NCI-H1436 treated with DMSO at 0.1 percent for 48 hours (cell line): ENCODE measurements at regions not wholly inside any gene's neighbourhood (a gene's known extent, or its start where the extent isn't known, plus 50 kb on each side); places are given as distances from the start of the nearest gene placed in this dataset.
"Not testable (repeated sequence)": the region's sequence is repeated elsewhere in the genome, so short reads cannot be mapped to it uniquely, and the experiment has no call there.

Source experiments
- DNase-seq: peaks from one replicate; lab custom pipeline; 2025; lab: John Stamatoyannopoulos, UW

- no peak for DNase-seq
Measured at GRCh38 chr20:23299673-23300050, 50.9 kb upstream of the NXT1 start.

- no peak for DNase-seq
Measured at GRCh38 chr20:23298926-23299672, 51.5 kb upstream of the NXT1 start.

GRCh38 chr20:23298155-23298554, 52.4 kb upstream of the NXT1 start:
- DNase-seq: no peak

DNA sequence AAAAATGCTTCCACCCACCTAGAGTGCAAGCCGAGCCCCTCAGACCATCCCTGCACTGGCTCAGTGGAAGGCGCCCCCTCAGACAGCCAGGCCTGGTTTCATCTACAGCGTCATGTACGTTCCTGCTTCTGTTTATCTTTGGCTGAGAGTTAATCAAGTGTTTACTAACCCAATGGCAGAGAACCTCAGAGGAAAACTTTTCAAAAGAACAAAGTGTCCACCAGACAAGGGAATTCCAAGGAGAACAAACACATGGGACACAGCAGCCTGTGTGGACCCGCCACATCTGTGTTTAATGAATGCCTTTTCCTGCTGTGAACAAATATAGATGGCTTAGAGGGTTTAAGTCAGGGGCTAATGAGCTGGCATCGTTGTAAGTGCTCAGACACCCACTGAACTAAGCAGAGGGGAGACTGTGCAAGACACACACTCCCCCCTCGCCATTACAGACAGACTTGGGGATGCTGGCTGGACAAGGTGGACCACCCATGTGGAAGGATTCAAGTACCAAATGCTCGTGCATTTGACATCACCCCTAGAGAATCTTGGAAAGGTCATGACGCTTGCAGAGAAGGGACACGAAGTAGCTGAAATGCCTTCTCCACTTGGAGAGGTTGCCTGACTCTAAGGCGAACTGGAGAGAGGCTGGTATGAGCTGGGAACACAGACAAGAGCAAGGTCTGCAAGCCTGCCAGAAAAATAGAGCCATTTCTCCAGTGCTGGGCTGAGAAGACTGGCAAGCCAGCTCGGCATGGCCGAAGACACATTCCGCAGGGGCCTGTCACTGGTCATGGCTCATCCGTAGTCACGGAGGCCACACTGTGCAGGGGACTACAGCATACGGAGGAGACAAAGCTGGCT, 53.5 kb upstream of the NXT1 start:
- no peak for DNase-seq

- no peak for DNase-seq
Measured at GRCh38 chr20:23295934-23296333, 54.7 kb upstream of the NXT1 start.

- DNase-seq: no peak
Measured at GRCh38 chr20:23294671-23295070, 55.9 kb upstream of the NXT1 start.

- DNase-seq: no peak
Measured at GRCh38 chr20:23294166-23294565, 56.4 kb upstream of the NXT1 start.

DNA sequence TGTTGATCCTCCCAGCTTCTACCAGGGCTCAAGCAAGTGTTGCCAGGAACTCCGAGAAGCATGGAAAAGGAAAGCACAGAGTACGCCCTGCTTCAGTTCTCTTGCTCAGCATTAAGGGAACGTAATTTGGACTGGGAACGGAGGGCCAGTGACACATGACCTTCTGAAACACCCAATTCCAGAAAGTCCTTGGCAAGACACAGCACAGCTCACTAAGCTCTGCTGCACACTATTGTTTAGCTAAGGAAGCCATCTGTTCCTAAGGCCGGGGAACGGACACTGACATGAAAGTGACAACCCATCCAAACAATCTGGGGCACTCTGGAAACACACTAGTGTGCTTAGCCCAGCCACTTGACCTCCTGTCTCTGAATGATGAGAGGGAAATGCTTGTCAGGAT, 56.9 kb upstream of the NXT1 start:
- DNase-seq: no peak

DNA sequence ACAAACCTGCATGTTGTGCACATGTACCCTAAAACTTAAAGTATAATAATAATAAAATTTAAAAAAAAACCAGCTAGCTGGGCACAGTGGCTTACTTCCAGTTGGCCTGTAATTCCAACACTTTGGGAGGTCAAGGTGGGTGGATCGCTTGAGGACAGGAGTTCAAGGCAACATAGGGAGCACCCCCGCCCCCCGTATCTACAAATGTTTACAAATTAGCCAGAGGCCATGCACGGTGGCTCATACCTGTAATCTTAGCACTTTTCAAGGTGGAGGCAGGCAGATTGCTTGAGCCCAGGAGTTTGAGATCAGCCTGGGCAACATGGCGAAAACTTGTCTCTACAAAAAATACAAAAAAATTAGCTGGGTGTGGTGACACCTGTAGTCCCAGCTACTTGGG, 58.3 kb upstream of the NXT1 start:
- DNase-seq: not testable (repeated sequence)

GRCh38 chr20:23291575-23292240, 58.9 kb upstream of the NXT1 start:
- no peak for DNase-seq

GRCh38 chr20:23290761-23291574, 59.6 kb upstream of the NXT1 start:
- no peak for DNase-seq

- DNase-seq: no peak
Measured at GRCh38 chr20:23289724-23290395, 60.7 kb upstream of the NXT1 start.

DNA sequence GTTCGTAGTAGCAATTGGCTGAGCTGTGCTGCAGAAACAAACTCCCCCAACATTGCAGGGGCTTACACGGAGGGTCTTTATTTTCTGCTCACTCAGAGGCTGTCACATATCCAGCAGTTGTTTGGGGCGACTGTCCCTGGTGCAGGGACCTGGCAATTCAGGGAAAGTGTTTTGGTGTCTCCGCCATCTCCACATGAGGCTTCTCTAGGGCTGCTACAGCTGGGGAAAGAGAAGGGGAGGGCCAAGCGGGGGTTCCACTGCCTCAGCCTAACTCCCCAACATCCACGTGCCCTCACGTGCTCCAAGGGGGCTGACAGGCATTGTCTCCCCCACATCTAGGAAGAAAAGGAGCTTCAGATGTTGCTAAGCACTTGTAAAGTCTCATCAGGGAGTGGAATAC, 61.3 kb upstream of the NXT1 start:
- DNase-seq: no peak

DNA sequence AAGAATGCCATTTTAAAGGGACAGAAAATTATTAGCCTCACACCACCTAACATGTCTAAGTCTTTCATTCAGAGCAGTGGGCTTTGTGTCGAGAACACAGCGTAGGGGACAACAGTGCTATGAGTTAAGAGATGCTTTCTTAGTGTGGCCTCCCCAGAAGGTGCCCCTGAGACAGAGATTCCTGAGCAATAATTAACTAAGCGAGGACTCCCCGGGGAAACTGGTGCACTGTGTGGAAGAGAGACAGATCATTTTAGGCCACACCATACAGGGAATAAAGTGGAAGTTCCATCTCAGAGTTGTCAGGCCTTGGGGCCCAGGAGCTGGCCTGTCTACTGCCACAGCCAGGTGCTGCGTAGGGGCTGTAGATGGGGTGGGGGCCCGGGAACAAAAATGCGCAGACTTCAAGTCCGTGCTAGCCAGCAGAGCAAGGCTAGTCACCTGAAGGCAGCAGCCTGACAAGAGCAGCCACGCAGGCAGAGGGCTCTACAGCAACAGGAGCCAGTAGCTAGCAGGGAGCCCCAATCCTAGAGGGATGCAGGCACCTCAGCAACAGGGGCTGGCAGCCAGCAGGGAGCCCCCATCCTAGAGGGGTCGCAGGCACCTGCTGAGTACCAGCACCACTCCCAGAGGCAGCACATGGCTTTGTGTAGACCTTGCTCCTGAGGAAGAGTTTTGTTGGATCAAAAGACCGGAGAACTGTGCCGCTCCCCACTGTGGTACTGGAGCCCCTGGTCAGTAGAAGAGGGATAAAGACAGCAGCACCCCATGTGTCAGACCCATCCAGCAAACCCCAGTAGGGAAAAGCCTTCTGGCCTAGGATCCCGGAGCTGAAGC, 63.0 kb upstream of the NXT1 start:
- no peak for DNase-seq

DNA sequence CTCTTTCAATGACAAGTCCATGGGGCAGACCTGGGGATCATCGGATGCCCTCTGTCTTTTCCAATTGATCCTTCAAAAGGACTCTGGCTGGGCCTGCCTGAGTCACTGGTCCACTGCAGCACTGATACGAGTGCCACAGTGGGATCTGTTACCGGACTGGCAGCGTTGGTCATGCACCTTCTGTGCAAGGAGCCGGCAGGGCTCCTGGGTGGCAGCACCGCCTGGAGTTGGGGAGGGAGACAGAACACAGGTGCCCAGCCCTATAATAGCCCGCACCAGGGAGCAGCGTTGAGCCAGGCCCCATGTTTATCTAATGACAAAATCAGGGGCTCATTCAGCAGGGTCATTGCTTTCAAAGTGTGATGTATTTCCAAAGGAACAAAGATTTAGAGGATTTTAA, 64.2 kb upstream of the NXT1 start:
- DNase-seq: no peak

DNA sequence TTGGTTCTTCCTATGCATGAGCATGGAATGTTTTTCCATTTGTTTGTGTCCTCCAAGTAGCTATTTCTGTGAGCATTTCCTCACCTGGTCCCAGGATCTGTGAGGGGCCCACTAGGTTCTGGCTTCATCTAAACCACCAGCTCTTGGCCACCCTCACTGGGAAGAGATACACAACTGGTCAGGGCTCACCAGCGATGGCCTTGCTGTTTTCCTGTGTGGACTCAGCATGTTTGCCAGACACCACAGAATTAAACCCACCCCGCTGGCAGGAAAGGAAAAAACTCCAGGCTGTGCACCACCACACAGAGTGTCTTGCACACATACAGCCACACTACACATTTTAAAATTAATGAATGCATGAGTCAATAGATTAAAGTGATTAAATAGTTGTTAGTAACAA, 65.1 kb upstream of the NXT1 start:
- DNase-seq: no peak

GRCh38 chr20:23284009-23284408, 66.6 kb upstream of the NXT1 start:
- no peak for DNase-seq

DNA sequence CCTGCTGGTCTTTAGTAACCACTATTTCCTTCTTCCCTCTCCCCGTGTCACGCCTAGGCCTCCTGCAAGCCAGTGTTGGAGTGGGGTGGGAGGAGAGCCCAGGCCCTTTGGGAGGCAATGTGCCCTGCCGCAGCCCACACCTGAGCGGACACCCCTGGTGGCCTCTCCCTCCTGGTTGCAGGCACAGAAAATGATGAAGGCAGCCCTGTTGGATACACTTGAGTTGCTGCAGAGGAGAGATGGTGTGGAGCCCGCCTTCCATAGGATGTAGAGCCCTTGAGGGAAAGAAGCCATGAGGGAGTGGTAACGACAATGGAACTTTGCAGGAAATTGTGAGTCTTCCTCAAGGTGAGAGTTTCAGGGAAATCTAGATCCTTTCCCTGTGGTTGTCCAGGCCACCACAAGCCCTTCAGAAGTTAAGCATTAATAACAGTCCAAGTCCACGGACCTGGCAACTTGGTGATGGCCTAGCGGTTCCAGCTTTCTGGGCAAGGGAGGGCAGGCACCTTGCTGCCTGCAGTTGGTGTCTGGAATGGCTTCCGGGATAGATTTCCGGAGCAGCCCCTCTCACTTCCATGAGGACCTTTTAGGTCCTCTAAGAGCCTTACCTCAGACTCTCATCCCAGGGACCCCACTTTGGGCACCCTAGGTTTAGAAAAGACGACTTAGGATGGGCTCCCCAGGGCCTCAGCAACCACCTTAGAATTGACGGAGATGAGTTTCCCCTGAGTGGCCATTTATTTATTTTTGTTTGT, 67.3 kb upstream of the NXT1 start:
- DNase-seq: no peak

GRCh38 chr20:23282546-23282945, 68.0 kb upstream of the NXT1 start:
- no peak for DNase-seq

DNA sequence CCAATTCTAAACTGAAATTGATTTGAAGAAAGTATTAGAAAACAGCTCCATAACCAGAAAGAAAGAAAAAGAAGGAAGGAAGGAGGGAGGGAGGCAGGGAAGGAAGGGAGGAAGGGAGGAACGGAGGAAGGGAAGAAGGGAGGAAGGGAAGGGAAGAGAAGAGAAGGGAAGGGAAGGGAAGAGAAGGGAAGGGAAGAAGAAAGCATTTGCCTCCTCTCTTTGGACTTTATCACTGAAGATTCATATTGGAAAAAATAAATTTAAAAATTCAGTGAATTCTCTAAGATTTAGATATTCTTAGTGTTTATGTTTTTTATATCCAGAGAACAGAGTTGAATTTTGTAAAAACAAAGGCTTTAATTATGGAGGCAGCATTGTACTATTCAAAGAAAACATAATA, 68.5 kb upstream of the NXT1 start:
- no peak for DNase-seq
